ENCODE measurements at regions not wholly inside any gene's neighbourhood (a gene's known extent, or its start where the extent isn't known, plus 50 kb on each side); places are given as distances from the start of the nearest gene placed in this dataset.

GRCh38 chr12:67484791-67485480 lies 163.6 kb upstream of the DYRK2 start:
- no peak for TF ChIP-seq JUN (IDR thresholded peaks at IDR 0.05; ENCODE audit: borderline replicate concordance, insufficient read depth, insufficient read length, low read depth)
- TF ChIP-seq MAX (IDR thresholded peaks at IDR 0.05; ENCODE audit: insufficient read depth, insufficient read length) = no peak
- TF ChIP-seq MYC (IDR thresholded peaks at IDR 0.05; ENCODE audit: low read depth, low read length) = no peak
- no peak for TF ChIP-seq POLR2A (IDR thresholded peaks at IDR 0.05; ENCODE audit: low read depth, low read length)
- TF ChIP-seq FOS (IDR thresholded peaks at IDR 0.05; ENCODE audit: borderline replicate concordance, insufficient read depth, low read length) = no peak
- TF ChIP-seq GATA2 (IDR thresholded peaks at IDR 0.05; ENCODE audit: insufficient read depth, insufficient read length, low read depth, low read length) = no peak
- TF ChIP-seq POLR2AphosphoS5 (IDR thresholded peaks at IDR 0.05; ENCODE audit: insufficient read depth, low read depth, low read length) = no peak
- TF ChIP-seq EZH2 (IDR thresholded peaks at IDR 0.05; ENCODE audit: borderline replicate concordance, low read depth, low read length, severe bottlenecking) = no peak
- TF ChIP-seq CTCF (IDR thresholded peaks at IDR 0.05; ENCODE audit: extremely low read depth in 1 of 2, insufficient read depth in 1 of 2, low read depth in 1 of 2, low read length in 2 of 2) = no peak
- H3K4me3 ChIP-seq (replicated peaks in 1 of 3; ENCODE audit: insufficient read depth in 1 of 3, low read depth in 1 of 3, low read length in 3 of 3) = no peak overlapping the region
- no peaks in the 10 kb centered on the region for H3K36me3 ChIP-seq (ENCODE audit: control insufficient read depth in 2 of 2, extremely low read depth in 1 of 2, insufficient read depth in 2 of 2, low read length in 2 of 2)
- H2AFZ ChIP-seq (ENCODE audit: low read depth, low read length) = no peak overlapping the region
- no peaks in the 10 kb centered on the region for H3K79me2 ChIP-seq (ENCODE audit: control insufficient read depth, insufficient read depth, low read length)
- no peak overlapping the region for H3K27ac ChIP-seq (ENCODE audit: insufficient read depth, low read depth, low read length)
- H3K9me3 ChIP-seq (replicated peaks; ENCODE audit: control insufficient read depth, insufficient read depth, low read length) = no peaks in the 10 kb centered on the region
- no peaks in the 10 kb centered on the region for H4K20me1 ChIP-seq (replicated peaks; ENCODE audit: control insufficient read depth, extremely low read depth, insufficient read depth, low read length)
- H3K4me2 ChIP-seq (ENCODE audit: insufficient read depth, low read length) = no peak overlapping the region
- H3K27me3 ChIP-seq (ENCODE audit: control insufficient read depth in 2 of 2, insufficient read depth in 2 of 2, low read length in 2 of 2) = no peaks in the 10 kb centered on the region
- POLR2A ChIA-PET = no interaction called here
- FAIRE-seq (no peak), DNase-seq (ENCODE audit: low read depth, low spot score) (no peak)
- intact Hi-C loops (cut with micrococcal nuclease) = no loop called here
- H3K9ac ChIP-seq (replicated peaks; ENCODE audit: extremely low read depth, insufficient read depth, low read length) = no peak overlapping the region
- CTCF ChIA-PET = no interaction called here
- dilution Hi-C loops (cut with MboI; ENCODE audit: extremely low pct_ligation_motif_present, low sequenced_read_pairs) = no loop called here
- no peaks in the 10 kb centered on the region for H3K4me1 ChIP-seq (ENCODE audit: control insufficient read depth, extremely low read depth, insufficient read depth, low read length)
- no peaks in the 10 kb centered on the region for H3K9me1 ChIP-seq (replicated peaks; ENCODE audit: control insufficient read depth, extremely low read depth, insufficient read depth, low read length)
- no TSS peak for BruUV-seq (replicated peaks)
